ENCODE measurements at regions not wholly inside any gene's neighbourhood (a gene's known extent, or its start where the extent isn't known, plus 50 kb on each side); places are given as distances from the start of the nearest gene placed in this dataset.
"Not testable (repeated sequence)": the region's sequence is repeated elsewhere in the genome, so short reads cannot be mapped to it uniquely, and the experiment has no call there.

DNA sequence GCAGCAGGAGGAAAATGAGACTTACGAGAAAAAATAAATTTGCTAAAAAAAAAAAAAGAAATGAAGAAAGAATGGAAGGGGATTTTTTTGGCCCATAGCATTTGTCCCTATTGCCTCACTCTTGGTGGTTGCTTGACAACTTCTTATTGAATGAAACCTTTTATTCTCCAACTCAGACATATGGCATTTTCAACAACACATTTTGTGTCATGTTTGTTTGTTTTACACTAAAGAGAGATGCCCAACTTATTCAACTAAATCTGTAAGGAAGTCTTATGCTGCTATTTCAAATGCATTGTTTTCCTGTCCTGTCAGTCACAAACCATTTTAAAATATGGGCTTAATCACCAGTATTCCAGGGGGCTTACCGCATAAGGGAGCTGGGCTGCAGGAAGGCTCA lies 409.1 kb upstream of the TENM3 start:
- no peak for DNase-seq

DNA sequence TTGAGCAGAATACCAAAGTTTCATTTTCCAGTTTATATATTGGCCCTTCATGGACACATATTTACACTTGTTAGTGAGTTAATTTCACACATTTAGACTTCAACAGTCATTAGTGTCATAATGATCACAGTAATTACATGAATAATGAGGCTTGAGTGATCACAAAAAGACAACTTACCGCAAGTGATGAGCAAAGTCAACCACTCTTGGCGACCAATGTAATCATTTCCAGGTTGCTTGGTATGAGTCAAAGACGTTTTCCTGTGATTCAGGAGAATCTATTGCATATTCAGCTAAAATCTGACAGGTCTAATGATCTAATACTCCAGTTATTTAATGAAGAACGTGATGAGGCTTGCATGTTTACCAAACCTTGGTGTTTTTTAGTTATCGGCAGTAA lies 407.9 kb upstream of the TENM3 start:
- DNase-seq, result no peak

DNA sequence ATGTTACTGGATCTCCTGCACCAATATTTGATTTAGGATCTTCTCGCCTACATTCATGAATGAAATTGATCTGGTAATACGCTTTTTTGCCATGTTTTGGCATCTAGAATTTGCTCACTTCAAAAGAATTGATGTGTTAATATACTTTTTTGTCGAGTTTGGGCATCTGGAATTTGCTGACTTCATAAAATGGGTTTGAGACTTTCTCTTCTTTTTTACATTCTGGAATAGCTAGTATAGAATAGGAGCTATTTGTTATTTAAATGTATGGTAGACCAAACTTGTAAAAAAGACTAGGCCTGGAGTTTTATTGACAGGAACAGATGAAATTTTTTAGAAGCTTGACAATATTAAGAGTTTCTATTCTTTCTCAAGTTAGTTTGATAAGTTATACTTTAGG lies 404.9 kb upstream of the TENM3 start:
- DNase-seq, result no peak

DNA sequence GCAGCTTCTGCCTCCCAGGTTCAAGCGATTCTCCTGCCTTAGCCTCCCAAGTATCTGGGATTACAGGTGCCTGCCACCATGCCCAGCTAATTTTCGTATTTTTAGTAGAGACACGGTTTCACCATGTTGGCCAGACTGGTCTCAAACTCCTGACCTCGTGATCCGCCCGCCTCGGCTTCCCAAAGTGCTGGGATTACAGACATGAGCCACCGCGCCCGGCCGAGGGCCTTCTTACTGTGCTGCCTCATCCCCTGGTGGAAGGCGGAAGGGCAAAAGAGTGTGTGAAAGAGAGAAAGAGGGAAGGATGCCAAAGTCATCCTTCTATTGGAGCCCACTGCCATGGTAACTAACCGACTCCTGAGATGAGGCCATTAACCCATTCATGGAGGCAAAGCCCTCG lies 399.4 kb upstream of the TENM3 start:
- not testable (repeated sequence) for DNase-seq

DNA sequence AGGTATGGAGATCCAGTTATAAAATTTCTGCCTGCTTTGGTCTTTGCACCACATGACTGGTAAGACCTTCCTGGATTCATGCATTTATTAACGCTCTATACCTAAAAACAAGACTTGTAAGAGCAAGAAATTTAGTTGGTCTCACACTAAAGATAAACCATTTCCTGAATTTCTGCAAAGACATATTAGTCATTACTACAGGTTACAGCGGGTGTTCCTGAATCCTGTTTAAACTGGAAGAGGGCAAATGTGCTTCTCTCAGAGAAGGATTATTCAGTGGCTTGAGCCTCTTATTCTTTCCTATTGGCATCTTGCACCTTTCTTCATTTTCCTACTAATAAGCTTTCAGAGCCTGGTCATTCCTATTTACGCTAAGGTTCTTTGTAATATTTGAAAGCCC lies 397.6 kb upstream of the TENM3 start:
- DNase-seq, result no peak

DNA sequence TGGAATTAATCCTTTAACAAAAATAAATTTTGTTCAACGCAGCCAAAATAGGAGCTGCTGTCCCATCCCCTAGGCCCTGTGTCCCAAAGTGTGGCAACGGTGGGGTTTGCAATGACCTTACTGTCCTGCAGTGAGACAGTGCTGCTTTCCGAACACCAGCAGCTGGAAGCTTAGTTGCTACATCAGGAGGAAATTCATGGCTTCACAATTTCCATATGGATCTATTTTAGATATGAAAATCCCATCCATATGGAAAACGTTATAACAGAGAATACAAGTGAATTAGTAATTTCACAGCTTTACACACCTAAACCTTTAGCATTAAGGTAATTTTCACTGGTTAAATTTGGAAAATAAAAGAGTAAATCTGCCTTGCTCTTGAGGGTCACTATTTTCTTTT lies 396.3 kb upstream of the TENM3 start:
- no peak for DNase-seq

DNA sequence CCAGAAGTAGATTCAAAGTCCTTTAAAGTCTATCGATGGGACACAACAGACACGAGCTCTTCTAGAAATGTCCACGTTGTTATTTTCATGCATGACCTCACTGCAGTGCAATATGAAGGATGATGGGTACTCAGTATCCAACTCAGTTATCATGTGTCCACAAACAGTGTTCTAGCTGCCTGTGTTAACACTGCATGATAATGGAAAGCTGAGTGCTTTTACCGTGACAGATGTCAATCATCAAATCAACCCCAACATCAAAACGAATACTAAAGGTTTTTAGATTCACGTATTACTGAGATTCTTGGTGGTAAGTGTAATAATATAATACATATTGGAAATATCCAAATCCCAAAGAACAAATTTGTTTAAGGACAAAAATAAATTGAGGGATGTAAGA lies 394.8 kb upstream of the TENM3 start:
- no peak for DNase-seq

DNA sequence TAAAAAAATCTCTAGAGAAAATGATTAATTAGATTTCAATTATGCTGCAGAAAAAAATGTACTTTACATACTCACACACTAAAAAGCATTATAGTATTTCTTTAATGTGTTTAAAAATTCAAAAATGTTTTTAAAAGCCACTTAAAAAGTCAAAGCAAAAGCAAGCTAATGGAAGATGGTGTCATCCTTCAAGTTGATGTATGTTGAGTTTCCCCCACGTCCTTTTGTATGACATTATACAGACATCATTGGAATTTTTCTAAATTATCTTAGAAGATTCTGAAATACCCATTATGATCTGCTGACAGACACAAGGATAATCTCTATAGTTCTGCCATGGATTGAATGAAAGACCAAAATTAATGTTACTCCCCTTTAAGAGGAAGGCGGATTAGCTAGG lies 393.7 kb upstream of the TENM3 start:
- no peak for DNase-seq

DNA sequence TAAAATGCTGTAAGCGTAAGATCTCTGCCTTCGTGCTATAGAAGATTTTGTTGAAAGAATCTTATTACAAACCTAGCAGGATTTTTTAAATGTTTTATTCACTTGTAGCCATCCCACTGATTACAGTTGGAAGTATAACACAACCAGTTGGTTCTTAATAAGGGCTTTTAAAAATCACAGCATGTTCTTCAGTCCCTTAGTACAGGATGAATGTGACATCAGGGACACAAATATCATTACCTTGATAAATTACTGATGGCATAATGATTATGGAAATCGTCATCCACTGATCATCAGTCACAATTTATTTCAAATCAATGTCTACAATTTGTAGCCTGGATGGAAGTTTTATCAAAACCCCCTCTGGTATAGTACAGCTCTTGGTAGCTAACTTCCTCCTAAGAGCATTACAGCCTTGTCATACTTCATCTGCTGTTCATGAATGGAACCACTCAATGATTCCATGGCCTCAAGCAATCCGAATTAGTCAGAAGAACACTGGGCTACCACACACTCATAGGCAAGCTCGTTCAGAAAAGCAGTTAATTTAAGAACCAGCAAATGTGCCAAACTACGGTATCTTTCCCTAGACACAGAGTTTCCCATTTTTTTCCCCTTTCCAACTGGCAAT lies 389.2 kb upstream of the TENM3 start:
- DNase-seq, result no peak

DNA sequence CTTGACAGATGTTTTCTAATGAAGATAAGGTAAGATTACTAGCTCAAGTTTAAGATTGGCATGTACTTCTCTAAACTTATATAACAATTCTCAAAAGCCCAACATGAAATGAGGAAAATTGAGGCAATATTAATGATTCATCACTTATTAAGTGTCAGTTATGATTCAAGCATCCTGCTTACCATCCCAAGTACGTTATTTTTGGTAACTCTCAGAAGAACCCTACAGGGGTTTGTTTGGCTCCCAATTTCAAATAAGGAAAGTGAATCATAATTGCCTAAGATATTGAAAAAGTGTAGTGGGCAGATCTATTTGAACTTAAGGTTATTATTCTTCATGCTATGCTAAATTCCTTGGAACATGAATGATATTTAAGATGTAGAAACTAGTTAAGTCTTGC lies 387.9 kb upstream of the TENM3 start:
- no peak for DNase-seq

DNA sequence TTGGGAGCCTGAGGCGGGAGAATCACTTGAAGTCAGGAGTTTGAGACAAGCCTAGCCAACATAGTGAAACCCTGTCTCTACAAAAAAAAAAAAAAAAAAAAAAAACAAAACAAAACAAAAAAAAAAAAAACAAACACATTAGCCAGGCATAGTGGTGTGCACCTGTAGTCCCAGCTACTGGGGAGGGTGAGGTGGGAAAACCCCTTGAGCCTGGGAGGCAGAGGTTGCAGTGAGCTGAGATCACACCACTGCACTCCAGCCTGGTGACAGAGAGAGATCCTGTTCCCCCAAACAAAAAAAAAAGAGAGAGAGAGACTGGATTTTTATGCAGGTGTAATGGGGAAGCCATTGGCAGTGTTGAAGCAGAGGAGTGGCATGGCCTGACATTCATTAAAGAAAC lies 385.7 kb upstream of the TENM3 start:
- DNase-seq, result not testable (repeated sequence)

DNA sequence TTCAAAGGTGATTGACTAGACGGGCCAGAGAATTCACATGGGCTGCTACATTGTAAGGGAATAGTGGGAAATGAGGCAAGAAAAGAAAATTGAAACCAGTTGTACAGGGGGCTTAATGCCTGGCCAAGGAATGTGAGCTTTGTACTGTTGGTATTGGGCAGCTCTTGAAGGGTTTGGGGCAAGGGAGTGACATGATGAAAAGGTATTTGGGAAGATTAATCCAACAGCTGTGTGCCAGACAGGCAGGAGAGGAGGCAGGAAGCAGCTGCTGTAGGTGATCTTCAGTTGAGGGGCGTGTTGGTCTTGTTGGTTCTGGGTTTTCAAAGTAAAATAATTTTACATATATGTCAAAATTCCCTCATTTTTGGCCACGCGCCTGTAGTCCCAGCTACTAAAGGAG lies 384.5 kb upstream of the TENM3 start:
- no peak for DNase-seq

DNA sequence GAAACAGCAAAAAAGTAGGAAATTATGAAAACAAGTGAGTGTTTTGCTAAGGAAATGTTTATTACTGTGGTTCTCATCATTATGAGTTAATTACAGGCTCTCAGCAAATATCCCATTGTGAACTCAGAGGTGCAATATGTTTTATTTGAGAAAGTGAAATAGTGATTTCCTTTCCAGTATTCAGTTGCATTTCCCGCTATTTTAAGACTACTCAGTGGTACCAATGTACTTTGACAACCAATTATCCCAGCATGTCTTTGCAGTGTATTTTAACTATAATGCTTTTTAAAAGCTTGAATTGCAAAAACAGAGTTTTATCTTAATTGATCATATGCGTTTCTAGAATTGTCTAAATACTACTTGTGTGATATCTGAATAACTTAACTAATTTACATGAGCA lies 383.8 kb upstream of the TENM3 start:
- no peak for DNase-seq

DNA sequence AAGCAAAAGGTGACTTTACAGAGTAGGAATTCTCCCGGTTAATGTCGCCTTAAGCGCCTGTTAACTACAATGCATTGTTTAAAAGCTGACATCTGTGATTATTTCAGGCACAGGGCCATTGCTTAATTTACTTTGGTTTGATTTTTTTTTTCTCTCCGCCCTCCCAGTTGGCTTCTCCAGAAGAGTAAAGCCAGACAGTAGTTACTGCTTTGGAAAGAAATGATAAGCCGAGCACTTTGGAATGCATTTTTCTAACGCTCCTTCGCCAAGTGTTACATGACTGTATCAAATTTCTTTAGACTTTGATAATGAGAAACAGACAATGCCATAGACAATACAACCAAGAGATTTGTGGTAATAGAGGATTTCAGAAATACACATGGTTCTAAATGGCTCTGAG lies 383.0 kb upstream of the TENM3 start:
- no peak for DNase-seq

DNA sequence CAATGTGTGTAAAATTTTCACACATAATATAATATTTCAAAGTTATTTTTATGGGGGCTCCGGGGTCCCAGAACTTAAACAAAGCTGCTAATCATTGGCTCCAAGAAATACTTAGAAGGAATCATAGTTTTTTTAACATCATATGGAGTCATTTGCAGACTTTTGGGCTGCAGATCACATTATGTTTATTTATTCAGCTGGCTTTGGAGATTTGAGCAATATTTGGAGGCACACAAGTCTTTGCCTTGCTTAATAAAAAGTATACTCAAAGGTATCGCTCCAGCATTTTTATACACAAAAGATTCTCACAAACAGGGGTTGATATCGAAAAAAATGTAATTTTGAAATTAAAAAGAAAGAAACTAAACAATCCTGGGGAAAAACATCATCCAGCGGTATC lies 382.5 kb upstream of the TENM3 start:
- no peak for DNase-seq

DNA sequence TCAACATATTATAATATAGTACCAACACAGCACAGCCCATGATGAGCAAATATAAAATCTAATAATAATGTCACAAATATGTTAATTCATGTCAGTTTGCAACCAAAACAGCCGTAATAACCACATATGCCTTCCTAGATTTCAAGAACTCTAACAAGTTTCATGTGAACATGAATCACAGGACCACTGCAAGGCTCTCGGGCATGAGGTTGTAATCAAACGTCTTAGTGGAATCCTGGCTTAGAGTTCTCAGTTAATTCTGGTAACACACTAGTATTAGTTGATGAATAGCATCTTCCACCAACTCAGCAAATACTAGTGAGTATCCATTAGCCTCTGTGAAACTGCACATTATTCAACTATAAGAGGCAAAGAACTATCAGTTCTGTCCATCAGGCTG lies 379.3 kb upstream of the TENM3 start:
- no peak for DNase-seq

DNA sequence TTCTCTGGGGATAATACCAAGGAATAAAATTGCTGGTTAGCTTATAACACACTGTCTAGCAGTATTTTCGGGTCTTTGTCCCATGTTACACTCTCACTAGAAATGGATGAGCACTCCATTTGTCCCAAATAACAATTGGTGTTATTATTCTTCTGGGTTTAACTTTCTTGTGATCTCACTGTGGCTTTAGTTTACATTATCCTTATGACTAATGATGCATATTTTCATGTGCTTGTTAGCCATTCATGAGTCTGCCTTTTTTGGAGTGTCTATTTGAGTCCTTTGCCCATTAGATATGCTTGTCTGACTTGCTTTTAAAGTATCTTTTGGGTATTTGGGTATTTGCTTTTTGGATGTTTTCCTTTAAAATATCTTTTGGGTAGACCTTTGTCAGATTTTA lies 372.9 kb upstream of the TENM3 start:
- no peak for DNase-seq

DNA sequence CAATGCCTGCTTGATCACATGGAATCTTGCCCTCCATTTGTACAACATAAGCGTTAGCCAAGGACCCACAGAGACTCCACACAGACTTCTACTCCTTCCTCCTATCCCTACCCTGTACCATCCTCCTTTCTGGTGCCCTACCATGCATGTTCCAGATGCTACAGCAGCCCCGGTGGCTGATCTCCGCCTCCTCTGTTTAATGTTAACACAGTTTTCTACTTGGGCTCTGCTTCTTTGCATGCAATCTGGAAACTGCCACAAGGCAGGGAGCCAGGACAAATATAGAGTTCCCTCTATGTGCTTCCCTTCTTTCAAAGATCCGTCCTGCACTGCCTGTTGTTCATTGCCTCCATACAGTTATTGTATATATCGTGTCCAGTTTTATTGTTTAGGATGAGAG lies 368.6 kb upstream of the TENM3 start:
- no peak for DNase-seq

DNA sequence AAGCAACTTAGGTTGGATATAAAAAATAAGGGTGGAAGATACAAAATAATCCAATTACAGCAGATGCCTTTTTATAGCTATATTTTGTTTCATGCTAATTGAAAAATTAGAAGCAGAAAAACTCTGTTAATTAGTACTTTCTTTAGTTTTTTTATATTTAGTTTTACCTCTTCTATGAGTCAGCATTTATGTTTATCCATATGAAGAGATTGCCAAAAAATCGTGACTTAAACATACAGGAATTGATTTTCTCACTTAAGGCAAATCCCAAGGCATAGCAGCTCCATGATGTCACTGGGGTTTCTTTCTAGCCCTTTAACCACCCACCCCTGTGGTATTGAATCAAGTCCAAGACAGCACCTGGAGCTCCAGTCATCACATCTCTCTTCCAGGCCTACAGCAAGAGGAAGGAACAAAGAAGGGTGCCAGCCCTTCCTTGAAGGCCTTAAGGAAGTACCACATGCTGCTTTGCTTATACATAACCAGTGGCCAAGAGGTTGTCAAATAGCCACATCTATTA lies 365.8 kb upstream of the TENM3 start:
- no peak for DNase-seq

DNA sequence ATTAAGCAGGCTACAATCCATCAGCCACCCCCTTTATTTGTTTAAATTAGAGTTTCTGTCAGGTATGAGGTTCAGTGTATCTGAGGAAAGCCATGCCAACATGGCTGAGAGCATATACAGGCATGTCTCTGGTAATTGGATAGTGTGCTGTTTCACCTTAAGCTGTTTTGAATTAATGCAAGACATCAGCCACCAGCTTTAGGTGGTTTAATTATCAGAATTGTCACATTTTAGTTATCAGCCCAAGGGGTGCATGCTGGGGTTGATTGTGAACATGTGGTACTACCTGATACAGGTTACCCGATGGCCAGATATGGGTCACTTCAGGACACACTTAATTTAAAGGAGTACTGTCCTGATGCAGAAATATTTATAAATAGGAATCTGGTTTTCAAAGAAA lies 353.2 kb upstream of the TENM3 start:
- DNase-seq, result no peak

DNA sequence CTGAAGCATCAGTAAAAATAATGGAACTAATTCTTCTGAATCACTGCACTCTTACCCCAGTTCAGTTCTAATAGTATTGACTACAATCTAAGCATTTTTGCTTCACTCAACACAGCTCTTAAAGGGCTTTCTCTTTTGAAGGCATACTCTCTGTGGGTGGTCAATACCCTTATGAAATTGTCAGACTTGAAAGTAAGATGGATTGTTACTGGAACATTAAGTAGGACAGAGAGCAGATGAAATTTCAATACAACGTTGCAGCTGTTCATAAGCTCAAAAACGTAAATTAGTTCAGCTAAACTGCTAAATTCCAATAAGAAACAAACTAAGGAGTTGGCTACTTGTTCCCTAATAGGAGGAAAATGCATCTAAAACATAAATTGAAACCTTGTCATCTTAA lies 352.3 kb upstream of the TENM3 start:
- DNase-seq, result no peak

DNA sequence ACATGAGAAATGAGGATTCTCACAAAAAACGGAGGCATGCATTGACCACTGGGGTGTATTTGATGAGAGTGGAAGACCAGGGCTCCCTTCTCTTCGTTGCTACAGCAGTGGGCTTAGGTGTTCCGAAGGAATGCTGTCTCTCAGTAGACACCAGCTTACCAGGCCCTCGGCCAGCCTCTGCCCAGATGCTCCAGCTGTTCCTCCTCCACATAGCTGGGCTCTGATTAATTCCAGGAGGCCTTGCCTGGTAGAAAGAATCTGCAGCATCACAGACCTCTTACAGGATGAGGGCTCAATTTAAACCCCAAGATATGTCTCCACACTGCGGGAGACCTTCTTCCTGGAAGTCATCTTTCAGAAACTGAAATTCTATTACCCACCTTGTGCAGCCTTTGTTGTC lies 346.6 kb upstream of the TENM3 start:
- no peak for DNase-seq

DNA sequence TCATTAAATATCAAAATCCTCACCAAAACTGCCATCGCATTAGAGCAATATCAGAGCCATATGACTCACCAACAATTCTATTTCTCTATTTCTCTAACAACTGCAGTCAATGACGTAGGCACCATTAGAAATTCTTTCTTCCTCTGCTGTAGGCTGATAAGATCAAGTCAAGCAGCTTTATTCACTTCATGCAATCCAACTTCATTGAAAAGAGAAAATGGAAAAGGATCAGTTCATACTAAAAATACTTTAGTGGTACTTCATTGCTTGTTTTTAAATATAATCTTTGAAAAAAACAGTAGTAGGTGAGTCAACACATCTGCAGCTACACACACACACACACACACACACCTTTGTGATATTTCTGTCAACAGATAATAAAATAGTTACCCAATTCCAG lies 345.3 kb upstream of the TENM3 start:
- DNase-seq, result no peak

DNA sequence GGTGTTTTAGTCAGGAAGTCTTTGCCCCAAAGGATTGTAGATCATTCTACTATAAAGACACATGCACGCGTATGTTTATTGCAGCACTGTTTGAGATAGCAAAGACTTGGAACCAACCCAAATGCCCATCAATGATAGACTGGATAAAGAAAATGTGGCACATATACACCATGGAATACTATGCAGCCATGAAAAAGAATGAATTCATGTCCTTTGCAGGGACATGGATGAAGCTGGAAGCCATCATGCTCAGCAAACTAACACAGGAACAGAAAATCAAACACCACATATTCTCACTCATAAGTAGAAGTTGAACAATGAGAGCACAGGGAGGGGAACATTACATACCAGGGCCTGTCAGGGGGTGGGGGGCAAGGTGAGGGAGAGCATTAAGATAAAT lies 340.8 kb upstream of the TENM3 start:
- DNase-seq, result not testable (repeated sequence)

DNA sequence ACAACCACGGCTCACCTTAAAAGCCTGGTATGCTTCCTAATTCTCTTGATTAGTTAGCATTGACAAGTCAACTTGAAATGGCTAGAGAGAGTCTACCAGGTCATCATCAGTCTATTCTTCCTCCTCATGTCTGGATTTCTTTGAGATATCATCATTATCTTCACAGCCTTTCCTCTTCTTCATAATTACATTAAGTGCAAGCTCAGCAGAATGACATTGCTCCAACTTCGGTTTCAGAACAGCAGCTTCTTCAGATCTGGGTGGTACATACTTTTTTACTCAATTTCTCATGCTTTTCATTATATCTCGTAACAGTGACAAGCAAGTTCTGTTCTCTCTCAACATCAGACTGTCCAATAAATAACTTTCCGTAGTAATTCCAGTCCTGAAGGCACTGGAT lies 337.5 kb upstream of the TENM3 start:
- DNase-seq, result no peak

DNA sequence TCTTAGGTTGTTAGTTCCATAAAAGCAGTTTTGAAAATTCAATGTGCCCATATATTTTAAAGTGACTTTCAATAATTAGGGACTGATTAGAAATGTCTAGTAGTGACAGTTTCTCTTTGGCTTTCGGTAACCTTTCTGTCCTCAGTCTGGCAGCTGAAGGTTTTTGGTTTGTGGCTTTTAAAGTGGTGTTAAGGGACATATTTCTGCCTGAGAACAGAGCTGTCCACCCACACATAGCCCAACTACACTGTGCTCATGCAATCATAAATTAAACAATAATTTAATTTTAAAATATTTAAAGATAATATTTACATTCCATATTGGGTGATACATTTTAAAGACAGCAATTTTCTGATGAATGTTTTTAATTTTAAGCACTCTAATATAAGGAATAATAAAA lies 335.0 kb upstream of the TENM3 start:
- DNase-seq, result no peak

Measured in CD4-positive, alpha-beta T cell treated with Interleukin-10 for 1 hour (primary cell).